RWPE2 (cell line): ENCODE measurements at regions not wholly inside any gene's neighbourhood (a gene's known extent, or its start where the extent isn't known, plus 50 kb on each side); places are given as distances from the start of the nearest gene placed in this dataset.
A peak's percentile ranks its signal among the peaks of the same experiment; 100 is the strongest.

Experiments
- ATAC-seq: fragments of 200-7000 bp; cut with Tn5 transposase; 3 replicates; pipeline ENCODE4 v1.9.1; 2021; ENCODE audit warnings: low read depth
- DNase-seq: peaks from one replicate; pipeline ENCODE4 v3.0.0-alpha.2; 2020; ENCODE audit warnings: low spot score
- H3K27ac ChIP-seq: fragments of 450-650 bp; 2 replicates; pipeline ENCODE4 v1.5.1; 2017; ENCODE audit warnings: mild to moderate bottlenecking; ENCODE audit not compliant: poor library complexity, severe bottlenecking
- H3K27me3 ChIP-seq: fragments of 250-450 bp; sonication (Bioruptor Pico); 2 replicates; pipeline ENCODE4 v1.5.1; 2021; ENCODE audit warnings: mild to moderate bottlenecking, moderate library complexity; ENCODE audit not compliant: insufficient read depth, poor library complexity, severe bottlenecking
- H3K36me3 ChIP-seq: fragments of 250-450 bp; sonication (Bioruptor Pico); 2 replicates; pipeline ENCODE4 v1.5.1; 2020; ENCODE audit warnings: low read depth, mild to moderate bottlenecking, moderate library complexity
- H3K4me1 ChIP-seq: fragments of 250-450 bp; sonication (Bioruptor Pico); 2 replicates; pipeline ENCODE4 v1.5.1; 2021; ENCODE audit warnings: mild to moderate bottlenecking, moderate library complexity; ENCODE audit not compliant: insufficient read depth, poor library complexity, severe bottlenecking
- H3K4me3 ChIP-seq: fragments of 250-450 bp; sonication (Bioruptor Pico); 2 replicates; pipeline ENCODE4 v1.5.1; 2021; ENCODE audit warnings: mild to moderate bottlenecking, moderate library complexity; ENCODE audit not compliant: severe bottlenecking
- H3K9me3 ChIP-seq: fragments of 250-450 bp; sonication (Bioruptor Pico); 2 replicates; pipeline ENCODE4 v1.5.1; 2021; ENCODE audit warnings: mild to moderate bottlenecking, moderate library complexity; ENCODE audit not compliant: severe bottlenecking
- CTCF ChIP-seq: fragments of 450-650 bp; IDR thresholded peaks from one replicate; pipeline ENCODE4 v1.5.1; 2017; ENCODE audit warnings: mild to moderate bottlenecking, moderate library complexity; ENCODE audit not compliant: poor library complexity, severe bottlenecking

- TF ChIP-seq CTCF: no peak
- no peak overlapping the region for H3K4me3 ChIP-seq
- no peaks in the 10 kb centered on the region for H3K9me3 ChIP-seq
- no peaks in the 10 kb centered on the region for H3K27me3 ChIP-seq
- no peak for DNase-seq
- no peak for ATAC-seq
- H3K36me3 ChIP-seq: no peaks in the 10 kb centered on the region
- peaks cover 8% of the 10 kb centered on the region for H3K4me1 ChIP-seq
- no peak overlapping the region for H3K27ac ChIP-seq
Observed at GRCh38 chr11:69961738-69962137, 116.4 kb upstream of the ANO1 start.

GRCh38 chr11:69962152-69962551 lies 116.0 kb upstream of the ANO1 start:
- Histone ChIP-seq H3K9me3 (no peaks in the 10 kb centered on the region), H3K27ac (no peak overlapping the region), H3K4me1 (peaks cover 8% of the 10 kb centered on the region), H3K4me3 (no peak overlapping the region), H3K27me3 (no peaks in the 10 kb centered on the region), H3K36me3 (no peaks in the 10 kb centered on the region)
- no peak for TF ChIP-seq CTCF
- DNase-seq (no peak), ATAC-seq (peak; percentile 76)

- Histone ChIP-seq H3K9me3 (no peaks in the 10 kb centered on the region), H3K27me3 (no peaks in the 10 kb centered on the region), H3K4me3 (no peak overlapping the region), H3K36me3 (no peaks in the 10 kb centered on the region), H3K4me1 (peaks cover 8% of the 10 kb centered on the region), H3K27ac (no peak overlapping the region)
- ATAC-seq (no peak), DNase-seq (no peak)
- no peak for TF ChIP-seq CTCF
Observed at GRCh38 chr11:69963533-69964246, 114.4 kb upstream of the ANO1 start.

- no peaks in the 10 kb centered on the region for H3K9me3 ChIP-seq
- H3K27ac ChIP-seq: no peak overlapping the region
- no peaks in the 10 kb centered on the region for H3K27me3 ChIP-seq
- ATAC-seq (no peak), DNase-seq (no peak)
- no peaks in the 10 kb centered on the region for H3K36me3 ChIP-seq
- H3K4me3 ChIP-seq: no peak overlapping the region
- peaks cover 8% of the 10 kb centered on the region for H3K4me1 ChIP-seq
- no peak for TF ChIP-seq CTCF
Observed at GRCh38 chr11:69964247-69964643, 113.9 kb upstream of the ANO1 start.

- DNase-seq: no peak
- TF ChIP-seq CTCF: no peak
- H3K27me3 ChIP-seq: no peaks in the 10 kb centered on the region
- no peak for ATAC-seq
- H3K36me3 ChIP-seq: no peaks in the 10 kb centered on the region
- H3K4me1 ChIP-seq: peaks cover 8% of the 10 kb centered on the region
- H3K4me3 ChIP-seq: no peak overlapping the region
- no peaks in the 10 kb centered on the region for H3K9me3 ChIP-seq
- H3K27ac ChIP-seq: no peak overlapping the region
Observed at GRCh38 chr11:69965821-69966582, 112.1 kb upstream of the ANO1 start.
